Endothelial cell of umbilical vein (primary cell): ENCODE measurements at regions not wholly inside any gene's neighbourhood (a gene's known extent, or its start where the extent isn't known, plus 50 kb on each side); places are given as distances from the start of the nearest gene placed in this dataset.
"Not testable (repeated sequence)": the region's sequence is repeated elsewhere in the genome, so short reads cannot be mapped to it uniquely, and the experiment has no call there.

Source experiments
- BruUV-seq: library from RNA; stranded (reverse); fragments of 400-500 nt; replicated peaks from 2 replicates; lab custom pipeline; 2021; lab: Mats Ljungman, UMichigan
- CTCF ChIA-PET: fragments of 300-600, 350-600 bp; sonication (Branson Sonifier 250); formaldehyde crosslinking; loops from one replicate; lab custom pipeline; 2021; ENCODE audit warnings: antibody characterized with exemption, inconsistent platforms; lab: Charles Lee
- POLR2A ChIA-PET: fragments of 300-600, 350-600 bp; sonication (Branson Sonifier 250); formaldehyde crosslinking; loops from one replicate; lab custom pipeline; 2021; ENCODE audit warnings: antibody characterized with exemption, inconsistent platforms; lab: Charles Lee
- DNase-seq: peaks from one replicate; pipeline ENCODE4 v3.0.0-alpha.2; 2011; ENCODE audit warnings: low read depth, low spot score
- FAIRE-seq: peaks from 2 replicates; lab custom pipeline; 2011; peaks lifted over from hg19 to GRCh38; lab: Jason Lieb, UNC
- H2AFZ ChIP-seq: 2 replicates; pipeline ENCODE4 v1.6.0; 2012; ENCODE audit warnings: low read depth, low read length, control low read depth, inconsistent platforms
- H3K27ac ChIP-seq: 2 replicates; pipeline ENCODE4 v1.5.1; 2011; ENCODE audit warnings: low read depth, mild to moderate bottlenecking, control low read depth, low read length, moderate library complexity; ENCODE audit not compliant: insufficient read depth
- H3K27me3 ChIP-seq, 2 experiments: 2 replicates each; pipeline versions ENCODE4 v1.6.0 to v1.6.1; 2011; ENCODE audit warnings: low read length in 2 of 2, mixed read lengths in 1 of 2; ENCODE audit not compliant: control insufficient read depth in 2 of 2, insufficient read depth in 2 of 2
- H3K36me3 ChIP-seq, 2 experiments: 2 replicates in 1 of 2; 3 replicates in 1 of 2; pipeline ENCODE4 v1.5.1; 2011; ENCODE audit warnings: low read length in 2 of 2, mild to moderate bottlenecking in 1 of 2, moderate library complexity in 1 of 2; ENCODE audit not compliant: control insufficient read depth in 2 of 2, insufficient read depth in 2 of 2; ENCODE audit errors: extremely low read depth in 1 of 2
- H3K4me1 ChIP-seq: 3 replicates; pipeline ENCODE4 v1.5.1; 2011; ENCODE audit warnings: mild to moderate bottlenecking, low read length; ENCODE audit not compliant: control insufficient read depth, insufficient read depth; ENCODE audit errors: extremely low read depth
- H3K4me2 ChIP-seq: 2 replicates; pipeline ENCODE4 v1.6.1; 2011; ENCODE audit warnings: low read length, control low read depth, mixed read lengths; ENCODE audit not compliant: insufficient read depth
- H3K4me3 ChIP-seq, 3 experiments: fragments of 200-600 bp in 1 of 3; sonication (generic), shearing (Covaris generic) in 1 of 3; replicated peaks in 1 of 3; 2 replicates each; pipeline ENCODE4 v1.5.1; 2011 to 2016; ENCODE audit warnings: control low read depth in 3 of 3, low read length in 3 of 3, mild to moderate bottlenecking in 2 of 3, inconsistent platforms in 1 of 3, low read depth in 1 of 3, moderate library complexity in 1 of 3; ENCODE audit not compliant: insufficient read depth in 1 of 3
- H3K79me2 ChIP-seq: 2 replicates; pipeline ENCODE4 v1.6.0; 2012; ENCODE audit warnings: low read length, inconsistent platforms; ENCODE audit not compliant: control insufficient read depth, insufficient read depth
- H3K9ac ChIP-seq: replicated peaks from 2 replicates; pipeline ENCODE3; 2011; ENCODE audit warnings: low read length, control low read depth; ENCODE audit not compliant: insufficient read depth; ENCODE audit errors: extremely low read depth
- H3K9me1 ChIP-seq: replicated peaks from 3 replicates; pipeline ENCODE4 v1.6.0; 2011; ENCODE audit warnings: mild to moderate bottlenecking, low read length; ENCODE audit not compliant: control insufficient read depth, insufficient read depth; ENCODE audit errors: extremely low read depth
- H3K9me3 ChIP-seq: replicated peaks from 2 replicates; pipeline ENCODE4 v1.5.1; 2012; ENCODE audit warnings: low read length, inconsistent platforms; ENCODE audit not compliant: control insufficient read depth, insufficient read depth
- H4K20me1 ChIP-seq: replicated peaks from 2 replicates; pipeline ENCODE3; 2011; ENCODE audit warnings: mild to moderate bottlenecking, low read length; ENCODE audit not compliant: control insufficient read depth, insufficient read depth; ENCODE audit errors: extremely low read depth
- EZH2 ChIP-seq: IDR thresholded peaks from 2 replicates; pipeline ENCODE4 v1.6.1; 2012; ENCODE audit warnings: borderline replicate concordance, low read depth, mild to moderate bottlenecking, moderate library complexity, low read length, inconsistent platforms; ENCODE audit not compliant: severe bottlenecking
- FOS ChIP-seq: IDR thresholded peaks from 2 replicates; pipeline ENCODE4 v1.6.1; 2011; ENCODE audit warnings: mild to moderate bottlenecking, low read length, moderate library complexity, borderline replicate concordance; ENCODE audit not compliant: insufficient read depth
- GATA2 ChIP-seq: IDR thresholded peaks from 2 replicates; pipeline ENCODE4 v1.7.0; 2011; ENCODE audit warnings: low read depth, mild to moderate bottlenecking, moderate library complexity, mixed read lengths, low read length; ENCODE audit not compliant: insufficient read length, insufficient read depth
- JUN ChIP-seq: IDR thresholded peaks from 2 replicates; pipeline ENCODE4 v1.6.1; 2011; ENCODE audit warnings: borderline replicate concordance, low read depth; ENCODE audit not compliant: insufficient read length, insufficient read depth
- MYC ChIP-seq: IDR thresholded peaks from one replicate; pipeline ENCODE4 v1.6.1; 2011; ENCODE audit warnings: mild to moderate bottlenecking, low read depth, low read length
- POLR2A ChIP-seq: IDR thresholded peaks from 2 replicates; pipeline ENCODE4 v1.6.1; 2012; ENCODE audit warnings: low read depth, mild to moderate bottlenecking, control low read depth, low read length
- POLR2AphosphoS5 ChIP-seq: IDR thresholded peaks from 2 replicates; pipeline ENCODE4 v1.6.1; 2012; ENCODE audit warnings: low read depth, mild to moderate bottlenecking, control low read depth, low read length, moderate library complexity; ENCODE audit not compliant: insufficient read depth
- dilution Hi-C: fragments of 300-500 bp; cut with MboI; formaldehyde crosslinking; loops from one replicate; pipeline ENCODE4 v1.15.0; 2019; ENCODE audit warnings: low sequenced_read_pairs; ENCODE audit not compliant: extremely low pct_ligation_motif_present
- intact Hi-C: fragments of 100-400 bp; cut with micrococcal nuclease; formaldehyde crosslinking; loops from one replicate; pipeline ENCODE4 v1.10.0; 2022
- TF ChIP-seq, protein P1 (sequence below), 2 donors: IDR thresholded peaks; 1 replicate in 1 of 2; 2 replicates in 1 of 2; pipeline ENCODE4 v1.5.1; 2011; ENCODE audit warnings: low read length in 2 of 2, mild to moderate bottlenecking in 2 of 2, moderate library complexity in 2 of 2, control low read depth in 1 of 2, inconsistent platforms in 1 of 2, low read depth in 1 of 2; ENCODE audit not compliant: insufficient read depth in 1 of 2; ENCODE audit errors: extremely low read depth in 1 of 2
- TF ChIP-seq, protein P2 (sequence below): IDR thresholded peaks from 2 replicates; pipeline ENCODE4 v1.6.1; 2011; ENCODE audit not compliant: insufficient read depth, insufficient read length

DNA sequence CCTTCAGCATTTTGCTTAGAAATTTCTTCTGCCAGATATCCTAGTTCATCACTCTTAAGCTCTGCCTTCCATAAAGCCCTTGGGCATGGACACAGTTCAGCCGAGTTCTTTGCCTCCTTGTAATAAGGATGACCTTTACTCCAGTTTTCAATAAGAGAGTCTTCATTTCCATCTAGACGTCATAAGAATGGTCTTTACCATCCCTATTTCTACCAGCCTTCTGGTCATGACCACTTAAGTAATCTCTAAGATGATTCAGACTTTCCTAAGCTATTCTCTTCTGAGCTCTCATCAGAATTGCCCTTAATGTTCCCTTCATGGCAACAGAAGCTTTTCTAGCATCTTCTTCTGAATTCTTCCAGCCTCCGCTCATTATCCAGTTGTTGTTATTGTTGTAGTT, 126.1 kb downstream of the TFAP2C start:
- dilution Hi-C loops, result no loop called here
- Histone ChIP-seq H3K4me3 (no peak overlapping the region), H3K36me3 (no peaks in the 10 kb centered on the region), H3K9ac (no peak overlapping the region), H3K79me2 (no peaks in the 10 kb centered on the region), H3K9me3 (no peaks in the 10 kb centered on the region), H3K27ac (no peak overlapping the region), H3K4me1 (no peaks in the 10 kb centered on the region), H4K20me1 (no peaks in the 10 kb centered on the region), H3K27me3 (no peaks in the 10 kb centered on the region), H3K4me2 (no peak overlapping the region), H3K9me1 (no peaks in the 10 kb centered on the region), H2AFZ (no peak overlapping the region)
- ChIA-PET CTCF (no interaction called here), POLR2A (no interaction called here)
- BruUV-seq, result no TSS peak
- FAIRE-seq, result no peak
- no peak for TF ChIP-seq EZH2
- TF ChIP-seq FOS, result no peak
- TF ChIP-seq POLR2A, result no peak
- no peak for TF ChIP-seq POLR2AphosphoS5
- TF ChIP-seq MYC, result no peak
- no peak for TF ChIP-seq GATA2
- TF ChIP-seq, protein P1, sequence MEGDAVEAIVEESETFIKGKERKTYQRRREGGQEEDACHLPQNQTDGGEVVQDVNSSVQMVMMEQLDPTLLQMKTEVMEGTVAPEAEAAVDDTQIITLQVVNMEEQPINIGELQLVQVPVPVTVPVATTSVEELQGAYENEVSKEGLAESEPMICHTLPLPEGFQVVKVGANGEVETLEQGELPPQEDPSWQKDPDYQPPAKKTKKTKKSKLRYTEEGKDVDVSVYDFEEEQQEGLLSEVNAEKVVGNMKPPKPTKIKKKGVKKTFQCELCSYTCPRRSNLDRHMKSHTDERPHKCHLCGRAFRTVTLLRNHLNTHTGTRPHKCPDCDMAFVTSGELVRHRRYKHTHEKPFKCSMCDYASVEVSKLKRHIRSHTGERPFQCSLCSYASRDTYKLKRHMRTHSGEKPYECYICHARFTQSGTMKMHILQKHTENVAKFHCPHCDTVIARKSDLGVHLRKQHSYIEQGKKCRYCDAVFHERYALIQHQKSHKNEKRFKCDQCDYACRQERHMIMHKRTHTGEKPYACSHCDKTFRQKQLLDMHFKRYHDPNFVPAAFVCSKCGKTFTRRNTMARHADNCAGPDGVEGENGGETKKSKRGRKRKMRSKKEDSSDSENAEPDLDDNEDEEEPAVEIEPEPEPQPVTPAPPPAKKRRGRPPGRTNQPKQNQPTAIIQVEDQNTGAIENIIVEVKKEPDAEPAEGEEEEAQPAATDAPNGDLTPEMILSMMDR (IDR thresholded peaks at IDR 0.05; ENCODE audit: extremely low read depth in 1 of 2, insufficient read depth in 1 of 2, low read depth in 1 of 2, low read length in 2 of 2), result no peak
- no peak for TF ChIP-seq JUN
- TF ChIP-seq, protein P2, sequence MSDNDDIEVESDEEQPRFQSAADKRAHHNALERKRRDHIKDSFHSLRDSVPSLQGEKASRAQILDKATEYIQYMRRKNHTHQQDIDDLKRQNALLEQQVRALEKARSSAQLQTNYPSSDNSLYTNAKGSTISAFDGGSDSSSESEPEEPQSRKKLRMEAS, result no peak
- intact Hi-C loops, result no loop called here
- no peak for DNase-seq

DNA sequence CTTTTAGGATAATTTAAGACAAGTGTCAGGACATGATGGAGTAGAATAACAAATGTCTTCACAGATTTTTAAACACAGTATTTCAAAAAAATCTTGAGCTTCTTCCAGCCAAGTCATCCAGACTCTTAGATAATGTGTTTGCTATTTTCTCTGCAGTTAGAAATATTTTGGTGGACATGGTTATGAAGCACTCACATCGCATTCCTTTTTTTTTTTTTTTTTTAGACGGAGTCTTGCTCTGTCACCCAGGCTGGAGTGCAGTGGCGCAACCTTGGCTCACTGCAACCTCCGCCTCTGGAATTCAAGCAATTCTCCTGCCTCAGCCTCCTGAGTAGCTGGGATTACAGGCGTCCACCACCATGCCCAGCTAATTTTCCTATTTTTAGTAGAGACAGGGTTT, 127.6 kb downstream of the TFAP2C start:
- H2AFZ ChIP-seq, H3K4me2 ChIP-seq, CTCF ChIA-PET, H4K20me1 ChIP-seq, H3K9me1 ChIP-seq, FAIRE-seq, H3K27ac ChIP-seq, H3K4me3 ChIP-seq, H3K9ac ChIP-seq, intact Hi-C loops, H3K36me3 ChIP-seq, BruUV-seq, H3K9me3 ChIP-seq, dilution Hi-C loops, POLR2A ChIA-PET, DNase-seq, H3K79me2 ChIP-seq, H3K4me1 ChIP-seq, H3K27me3 ChIP-seq: not testable (repeated sequence)
